ENCODE measurements at regions not wholly inside any gene's neighbourhood (a gene's known extent, or its start where the extent isn't known, plus 50 kb on each side); places are given as distances from the start of the nearest gene placed in this dataset.

DNA sequence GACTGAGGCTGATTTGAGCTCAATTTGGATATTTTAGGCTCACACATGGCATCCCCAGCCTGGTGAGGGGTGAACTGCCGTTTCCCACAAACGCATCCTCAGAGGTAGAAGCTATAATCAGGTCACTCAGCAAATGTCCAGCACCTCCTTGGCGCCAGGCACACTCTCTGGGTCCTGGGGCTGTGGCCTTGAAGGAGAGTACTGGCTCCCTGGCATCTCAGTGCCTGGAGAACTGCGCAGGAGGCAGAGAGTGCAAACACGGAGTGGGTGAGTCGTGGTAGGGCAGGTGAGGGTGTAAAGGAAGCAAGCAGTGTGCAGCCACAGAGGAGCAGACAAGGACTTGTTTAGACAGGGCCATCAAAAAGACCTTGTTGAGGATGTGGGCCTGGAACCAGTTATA is 224.0 kb upstream of the ZNF32 start:
- no peaks in the 10 kb centered on the region for H3K36me3 ChIP-seq (replicated peaks in 1 of 2; ENCODE audit: control insufficient read depth in 1 of 2, insufficient read depth in 2 of 2, low read length in 1 of 2)
- no peaks in the 10 kb centered on the region for H4K20me1 ChIP-seq (ENCODE audit: insufficient read depth)
- no peak for DNase-seq
- peaks cover 15% of the 10 kb centered on the region for H3F3A ChIP-seq (replicated peaks; ENCODE audit: insufficient read depth)
- ChIA-PET POLR2A (no interaction called here), CTCF (no interaction called here)
- no peak overlapping the region for H3K4me2 ChIP-seq
- no peaks in the 10 kb centered on the region; the same call in 1 of the 2 replicates for H3K9me3 ChIP-seq
- H3K4me1 ChIP-seq (ENCODE audit: control insufficient read depth in 1 of 2, insufficient read depth in 2 of 2, low read depth in 1 of 2, low read length in 1 of 2) = peaks cover 4 to 15% of the 10 kb centered on the region in 2 experiments; a peak in 1 of 4 replicates
- no peak overlapping the region for H2AFZ ChIP-seq (ENCODE audit: low read depth)
- H3K9me2 ChIP-seq = no peaks in the 10 kb centered on the region
- no peaks in the 10 kb centered on the region for H3K27me3 ChIP-seq (ENCODE audit: insufficient read depth)
- peaks cover 11% of the 10 kb centered on the region for H3K79me2 ChIP-seq (ENCODE audit: insufficient read depth)
- H3K9ac ChIP-seq = no peak overlapping the region
- no peak overlapping the region; a peak in 1 of 4 replicates for H3K4me3 ChIP-seq (ENCODE audit: low read depth in 2 of 2, low read length in 1 of 2)
- H3K27ac ChIP-seq (ENCODE audit: low read depth in 2 of 2, low read length in 1 of 2) = no peak overlapping the region
- WGBS (ENCODE audit: low lambda C conversion rate) = 41% methylated on average over 6 of the region's 6 CpGs
- no peak for TF ChIP-seq SMC3 (IDR thresholded peaks at IDR 0.05; ENCODE audit: low read depth, low read length)
- TF ChIP-seq, protein P1, sequence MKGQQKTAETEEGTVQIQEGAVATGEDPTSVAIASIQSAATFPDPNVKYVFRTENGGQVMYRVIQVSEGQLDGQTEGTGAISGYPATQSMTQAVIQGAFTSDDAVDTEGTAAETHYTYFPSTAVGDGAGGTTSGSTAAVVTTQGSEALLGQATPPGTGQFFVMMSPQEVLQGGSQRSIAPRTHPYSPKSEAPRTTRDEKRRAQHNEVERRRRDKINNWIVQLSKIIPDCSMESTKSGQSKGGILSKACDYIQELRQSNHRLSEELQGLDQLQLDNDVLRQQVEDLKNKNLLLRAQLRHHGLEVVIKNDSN (IDR thresholded peaks at IDR 0.05; ENCODE audit: borderline replicate concordance, low read depth) = no peak
- TF ChIP-seq, protein P2, sequence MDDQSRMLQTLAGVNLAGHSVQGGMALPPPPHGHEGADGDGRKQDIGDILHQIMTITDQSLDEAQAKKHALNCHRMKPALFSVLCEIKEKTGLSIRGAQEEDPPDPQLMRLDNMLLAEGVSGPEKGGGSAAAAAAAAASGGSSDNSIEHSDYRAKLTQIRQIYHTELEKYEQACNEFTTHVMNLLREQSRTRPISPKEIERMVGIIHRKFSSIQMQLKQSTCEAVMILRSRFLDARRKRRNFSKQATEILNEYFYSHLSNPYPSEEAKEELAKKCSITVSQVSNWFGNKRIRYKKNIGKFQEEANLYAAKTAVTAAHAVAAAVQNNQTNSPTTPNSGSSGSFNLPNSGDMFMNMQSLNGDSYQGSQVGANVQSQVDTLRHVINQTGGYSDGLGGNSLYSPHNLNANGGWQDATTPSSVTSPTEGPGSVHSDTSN (IDR thresholded peaks at IDR 0.05) = no peak
- no peak for TF ChIP-seq MXI1 (IDR thresholded peaks at IDR 0.05; ENCODE audit: low read depth, low read length)
- TF ChIP-seq, protein P3, sequence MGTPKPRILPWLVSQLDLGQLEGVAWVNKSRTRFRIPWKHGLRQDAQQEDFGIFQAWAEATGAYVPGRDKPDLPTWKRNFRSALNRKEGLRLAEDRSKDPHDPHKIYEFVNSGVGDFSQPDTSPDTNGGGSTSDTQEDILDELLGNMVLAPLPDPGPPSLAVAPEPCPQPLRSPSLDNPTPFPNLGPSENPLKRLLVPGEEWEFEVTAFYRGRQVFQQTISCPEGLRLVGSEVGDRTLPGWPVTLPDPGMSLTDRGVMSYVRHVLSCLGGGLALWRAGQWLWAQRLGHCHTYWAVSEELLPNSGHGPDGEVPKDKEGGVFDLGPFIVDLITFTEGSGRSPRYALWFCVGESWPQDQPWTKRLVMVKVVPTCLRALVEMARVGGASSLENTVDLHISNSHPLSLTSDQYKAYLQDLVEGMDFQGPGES (IDR thresholded peaks at IDR 0.05; ENCODE audit: low read depth, low read length) = no peak

DNA sequence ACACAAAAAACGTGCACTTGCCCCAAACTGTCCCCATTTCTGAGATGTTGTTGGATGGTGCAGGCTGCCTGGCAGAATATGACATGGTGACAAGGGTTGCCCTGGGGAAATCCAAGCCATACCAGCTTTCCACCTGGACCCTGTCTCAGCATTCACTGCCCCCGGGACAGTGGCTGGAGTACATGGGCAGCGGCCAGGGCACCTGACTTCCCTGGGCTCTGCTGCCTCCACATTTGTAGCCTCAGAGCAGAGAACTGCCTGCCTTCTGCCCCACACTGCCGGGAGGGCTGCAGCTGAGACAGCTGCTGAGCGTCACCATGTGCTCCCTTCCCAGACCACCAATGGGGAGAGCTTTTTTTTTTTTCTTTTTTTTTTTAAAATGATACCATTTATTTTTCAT is 222.9 kb upstream of the ZNF32 start:
- DNase-seq = no peak
- Histone ChIP-seq H3K4me1 (ENCODE audit: control insufficient read depth in 1 of 2, insufficient read depth in 2 of 2, low read depth in 1 of 2, low read length in 1 of 2) (peaks cover 4 to 15% of the 10 kb centered on the region in 2 experiments; a peak in 1 of 4 replicates), H3F3A (replicated peaks; ENCODE audit: insufficient read depth) (peaks cover 19% of the 10 kb centered on the region), H2AFZ (ENCODE audit: low read depth) (no peak overlapping the region), H3K4me3 (ENCODE audit: low read depth in 2 of 2, low read length in 1 of 2) (no peak overlapping the region), H3K4me2 (no peak overlapping the region), H3K27ac (ENCODE audit: low read depth in 2 of 2, low read length in 1 of 2) (no peak overlapping the region), H3K9me2 (no peaks in the 10 kb centered on the region), H3K9me3 (no peaks in the 10 kb centered on the region; the same call in 1 of the 2 replicates), H3K79me2 (ENCODE audit: insufficient read depth) (peaks cover 11% of the 10 kb centered on the region), H3K36me3 (replicated peaks in 1 of 2; ENCODE audit: control insufficient read depth in 1 of 2, insufficient read depth in 2 of 2, low read length in 1 of 2) (no peaks in the 10 kb centered on the region), H3K9ac (no peak overlapping the region), H3K27me3 (ENCODE audit: insufficient read depth) (no peaks in the 10 kb centered on the region), H4K20me1 (ENCODE audit: insufficient read depth) (no peaks in the 10 kb centered on the region)
- TF ChIP-seq MXI1 (IDR thresholded peaks at IDR 0.05; ENCODE audit: low read depth, low read length) (no peak), RCOR1 (IDR thresholded peaks at IDR 0.05; ENCODE audit: low read length) (no peak)
- TF ChIP-seq, protein P4, sequence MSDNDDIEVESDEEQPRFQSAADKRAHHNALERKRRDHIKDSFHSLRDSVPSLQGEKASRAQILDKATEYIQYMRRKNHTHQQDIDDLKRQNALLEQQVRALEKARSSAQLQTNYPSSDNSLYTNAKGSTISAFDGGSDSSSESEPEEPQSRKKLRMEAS (IDR thresholded peaks at IDR 0.05; ENCODE audit: low read depth) = no peak
- 39% methylated on average over 3 of the region's 5 CpGs for WGBS (ENCODE audit: low lambda C conversion rate)
- ChIA-PET CTCF (no interaction called here), POLR2A (no interaction called here)

DNA sequence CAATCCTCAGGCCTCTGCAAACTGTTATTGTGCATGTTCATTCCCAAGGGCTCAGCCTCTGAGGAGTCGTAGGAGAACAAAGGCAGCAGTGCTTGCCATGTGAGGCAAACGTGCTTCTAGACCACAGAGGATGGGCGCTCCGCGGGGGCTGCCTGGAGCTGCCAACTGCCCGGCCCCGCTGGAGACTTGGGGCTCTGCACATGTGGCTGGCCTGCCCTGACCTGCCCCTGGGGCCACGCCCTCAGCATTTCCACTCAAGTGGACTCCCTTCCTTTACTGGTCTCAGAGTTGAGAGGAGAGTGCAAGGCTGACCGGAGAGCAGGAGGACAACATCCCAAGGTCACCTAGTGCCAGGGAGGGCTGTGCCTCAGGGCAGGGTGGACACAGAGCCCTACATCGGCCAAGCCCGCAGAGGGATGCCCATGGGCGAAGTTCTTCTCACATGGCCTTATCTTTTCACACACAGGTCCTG is 222.3 kb upstream of the ZNF32 start:
- POLR2A ChIA-PET = no interaction called here
- Histone ChIP-seq H3K4me1 (ENCODE audit: control insufficient read depth in 1 of 2, insufficient read depth in 2 of 2, low read depth in 1 of 2, low read length in 1 of 2) (peaks cover 4 to 15% of the 10 kb centered on the region in 2 experiments; a peak in 1 of 4 replicates), H3K4me2 (no peak overlapping the region), H3K36me3 (replicated peaks in 1 of 2; ENCODE audit: control insufficient read depth in 1 of 2, insufficient read depth in 2 of 2, low read length in 1 of 2) (no peaks in the 10 kb centered on the region), H3K9me3 (no peaks in the 10 kb centered on the region; the same call in 1 of the 2 replicates), H3K4me3 (ENCODE audit: low read depth in 2 of 2, low read length in 1 of 2) (no peak overlapping the region), H3F3A (replicated peaks; ENCODE audit: insufficient read depth) (peaks cover 19% of the 10 kb centered on the region), H3K9me2 (no peaks in the 10 kb centered on the region), H2AFZ (ENCODE audit: low read depth) (no peak overlapping the region), H3K27me3 (ENCODE audit: insufficient read depth) (no peaks in the 10 kb centered on the region), H3K79me2 (ENCODE audit: insufficient read depth) (peaks cover 11% of the 10 kb centered on the region), H3K27ac (ENCODE audit: low read depth in 2 of 2, low read length in 1 of 2) (no peak overlapping the region), H4K20me1 (ENCODE audit: insufficient read depth) (no peaks in the 10 kb centered on the region), H3K9ac (no peak overlapping the region)
- CTCF ChIA-PET = no interaction called here
- 82% methylated on average over 5 of the region's 12 CpGs for WGBS (ENCODE audit: low lambda C conversion rate)
- DNase-seq = no peak
- no peak for TF ChIP-seq JUND (IDR thresholded peaks at IDR 0.05)
